ENCODE measurements at regions not wholly inside any gene's neighbourhood (a gene's known extent, or its start where the extent isn't known, plus 50 kb on each side); places are given as distances from the start of the nearest gene placed in this dataset.
"Not testable (repeated sequence)": the region's sequence is repeated elsewhere in the genome, so short reads cannot be mapped to it uniquely, and the experiment has no call there.

- no peak for DNase-seq (ENCODE audit: low read depth in 2 of 3, low spot score in 2 of 3)
Measured at GRCh38 chr3:6394944-6395343, 466.0 kb upstream of the GRM7 start.

DNA sequence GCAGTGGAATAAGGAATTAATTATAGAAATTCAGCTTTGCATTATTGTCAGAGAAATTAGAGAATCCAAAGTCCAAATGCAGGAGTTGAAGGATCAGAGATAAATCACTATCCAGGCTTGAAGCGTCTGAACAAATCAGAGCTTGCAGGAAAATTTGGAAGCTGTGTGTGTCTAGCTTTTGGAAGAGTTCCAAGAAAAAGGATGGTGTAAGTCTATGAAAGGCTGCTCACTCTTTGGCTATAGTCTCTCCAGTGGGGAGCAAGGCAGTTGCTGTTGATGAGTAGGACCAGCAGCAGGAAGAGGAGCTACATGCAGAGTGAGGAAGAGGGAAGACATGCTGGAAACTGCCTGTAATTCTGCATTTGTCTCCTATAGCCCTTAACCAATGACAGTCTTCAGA lies 464.3 kb upstream of the GRM7 start:
- DNase-seq (ENCODE audit: low read depth in 2 of 3, low spot score in 2 of 3), result no peak

DNA sequence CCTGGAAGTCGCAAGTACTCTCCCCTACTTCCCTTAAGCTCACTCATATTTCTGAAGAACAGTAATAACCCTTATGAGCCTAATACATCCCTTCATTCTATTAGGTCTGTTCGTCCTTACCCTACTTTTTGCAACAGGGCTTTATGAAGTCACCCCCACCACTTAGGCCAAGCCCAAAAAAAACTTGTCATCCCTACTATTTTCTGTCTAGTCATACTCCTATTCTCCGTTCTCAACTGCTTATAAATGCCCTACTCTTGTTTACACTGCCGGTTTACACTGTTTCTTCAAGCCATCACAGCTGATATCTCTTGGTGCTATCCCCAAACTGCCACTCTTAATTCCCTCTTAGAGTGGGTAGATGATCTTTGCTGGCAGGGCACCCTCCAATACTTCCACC lies 458.2 kb upstream of the GRM7 start:
- DNase-seq (ENCODE audit: low read depth in 2 of 3, low spot score in 2 of 3), result not testable (repeated sequence)

GRCh38 chr3:6406923-6407322 lies 454.0 kb upstream of the GRM7 start:
- DNase-seq (ENCODE audit: low read depth in 2 of 3, low spot score in 2 of 3), result not testable (repeated sequence)

DNA sequence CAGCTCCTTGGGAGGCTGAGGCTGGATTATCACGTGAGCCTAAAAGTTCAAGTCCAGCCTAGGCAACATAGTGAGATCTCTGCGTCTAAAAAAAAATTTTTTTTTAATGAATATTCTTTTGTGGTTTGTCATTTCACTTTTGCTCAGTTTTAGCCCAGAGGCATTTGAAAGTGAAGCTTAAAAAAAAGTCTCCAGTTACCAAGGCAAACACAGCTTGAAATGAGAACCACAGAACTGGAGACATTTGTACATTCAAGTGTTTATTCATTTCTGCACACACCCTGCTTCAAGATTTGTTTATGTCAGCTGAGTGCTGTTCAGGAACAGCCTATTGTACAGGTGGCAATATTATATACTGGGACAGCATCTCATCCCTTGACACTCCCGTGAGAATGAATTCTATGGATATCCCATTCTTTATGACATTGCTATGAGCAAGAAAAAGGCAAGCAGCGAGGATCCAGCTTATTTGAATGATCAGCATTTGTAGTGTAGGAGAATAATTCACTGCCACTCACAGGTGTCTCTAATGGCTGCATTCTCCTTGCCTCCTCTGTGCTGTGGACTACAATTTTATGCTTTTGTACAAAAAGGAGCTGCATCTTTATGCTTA lies 444.8 kb upstream of the GRM7 start:
- no peak for DNase-seq (ENCODE audit: low read depth in 2 of 3, low spot score in 2 of 3)

- no peak for DNase-seq (ENCODE audit: low read depth in 2 of 3, low spot score in 2 of 3)
Measured at GRCh38 chr3:6417174-6417573, 443.7 kb upstream of the GRM7 start.

DNA sequence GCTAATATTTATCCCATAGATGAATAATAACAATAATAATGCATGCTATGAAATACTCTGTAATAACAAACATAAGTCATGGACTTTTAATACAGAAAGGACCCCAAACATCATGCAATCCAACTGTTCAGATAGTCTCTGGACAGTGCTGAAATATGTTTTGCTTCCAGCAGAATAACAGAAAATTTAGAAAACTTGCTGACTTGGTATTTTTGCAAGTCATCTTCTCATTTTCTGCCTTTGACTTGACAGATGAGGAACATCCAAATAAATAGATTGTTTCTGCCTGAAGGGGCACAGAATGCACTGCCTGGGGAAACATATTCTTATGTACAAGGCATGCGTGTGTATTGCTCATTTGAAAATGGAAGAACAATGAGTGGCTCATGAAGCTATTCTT lies 442.4 kb upstream of the GRM7 start:
- DNase-seq (ENCODE audit: low read depth in 2 of 3, low spot score in 2 of 3), result no peak

- DNase-seq (ENCODE audit: low read depth in 2 of 3, low spot score in 2 of 3), result no peak
Measured at GRCh38 chr3:6421666-6422445, 439.1 kb upstream of the GRM7 start.

- DNase-seq (ENCODE audit: low read depth in 2 of 3, low spot score in 2 of 3), result no peak
Measured at GRCh38 chr3:6425289-6425820, 435.6 kb upstream of the GRM7 start.

- DNase-seq (ENCODE audit: low read depth in 2 of 3, low spot score in 2 of 3), result not testable (repeated sequence)
Measured at GRCh38 chr3:6428276-6428675, 432.6 kb upstream of the GRM7 start.

- DNase-seq (ENCODE audit: low read depth in 2 of 3, low spot score in 2 of 3), result no peak
Measured at GRCh38 chr3:6435951-6436350, 425.0 kb upstream of the GRM7 start.

- DNase-seq (ENCODE audit: low read depth in 2 of 3, low spot score in 2 of 3), result no peak
Measured at GRCh38 chr3:6437631-6438030, 423.3 kb upstream of the GRM7 start.

DNA sequence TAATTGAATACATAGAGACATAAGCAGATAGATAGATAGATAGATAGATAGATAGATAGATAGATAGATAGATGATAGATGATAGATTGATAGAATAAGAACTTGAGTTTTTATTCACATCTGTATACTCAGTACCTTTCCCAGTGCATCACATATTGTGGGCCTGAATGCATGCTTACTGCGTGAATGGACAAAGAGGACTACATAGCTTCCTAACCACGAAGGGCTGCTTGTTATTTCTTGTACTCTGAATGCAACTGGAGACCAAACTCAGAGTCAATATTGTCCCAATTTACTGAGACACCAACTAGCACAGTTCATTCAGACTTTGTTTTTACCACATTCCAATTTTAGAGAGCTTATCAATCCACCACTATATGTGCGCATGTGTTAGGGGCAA lies 422.9 kb upstream of the GRM7 start:
- DNase-seq (ENCODE audit: low read depth in 2 of 3, low spot score in 2 of 3), result no peak

DNA sequence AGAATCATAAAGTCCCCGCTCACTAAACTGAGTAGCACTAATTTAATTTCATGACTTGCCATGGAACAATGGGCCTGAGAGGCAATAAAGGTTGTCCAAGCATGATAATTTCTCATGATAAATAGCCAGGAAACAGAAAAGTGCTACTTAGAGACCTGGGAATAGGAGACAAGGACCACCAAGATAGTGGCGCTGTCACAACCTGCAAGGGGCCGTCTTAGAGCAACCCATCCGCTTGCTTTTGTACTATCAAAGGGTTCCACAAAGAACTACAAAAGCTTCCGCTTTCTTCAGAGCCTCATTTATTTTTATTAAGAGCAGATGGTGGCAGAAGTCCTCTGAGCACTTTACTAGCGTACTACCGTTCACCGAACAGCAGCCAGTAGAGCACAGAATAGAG lies 421.7 kb upstream of the GRM7 start:
- no peak for DNase-seq (ENCODE audit: low read depth in 2 of 3, low spot score in 2 of 3)

DNA sequence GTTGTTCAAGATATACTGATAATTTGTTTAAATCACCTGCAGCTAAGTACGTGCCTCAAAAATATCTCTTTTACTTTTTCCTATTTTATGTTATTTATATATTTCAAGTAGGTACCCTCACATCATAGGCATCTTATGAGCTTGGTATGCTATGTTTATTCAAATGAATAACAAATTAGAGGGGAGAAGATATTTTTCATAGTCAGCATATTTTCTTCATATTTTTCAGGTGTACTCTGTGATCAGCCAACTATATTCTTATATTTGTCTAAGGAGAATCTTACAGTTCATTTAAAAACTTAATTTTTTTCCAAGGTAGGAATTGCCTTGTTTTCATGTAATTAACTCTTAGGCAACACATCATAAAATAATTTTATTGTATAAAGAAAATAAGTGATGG lies 421.1 kb upstream of the GRM7 start:
- no peak for DNase-seq (ENCODE audit: low read depth in 2 of 3, low spot score in 2 of 3)

GRCh38 chr3:6444888-6445658 lies 415.8 kb upstream of the GRM7 start:
- no peak for DNase-seq (ENCODE audit: low read depth in 2 of 3, low spot score in 2 of 3)

- no peak for DNase-seq (ENCODE audit: low read depth in 2 of 3, low spot score in 2 of 3)
Measured at GRCh38 chr3:6447166-6447801, 413.6 kb upstream of the GRM7 start.

- DNase-seq (ENCODE audit: low read depth in 2 of 3, low spot score in 2 of 3), result no peak
Measured at GRCh38 chr3:6448011-6448410, 412.9 kb upstream of the GRM7 start.

GRCh38 chr3:6449099-6449498 lies 411.8 kb upstream of the GRM7 start:
- DNase-seq (ENCODE audit: low read depth in 2 of 3, low spot score in 2 of 3), result no peak

GRCh38 chr3:6452974-6453373 lies 407.9 kb upstream of the GRM7 start:
- no peak for DNase-seq (ENCODE audit: low read depth in 2 of 3, low spot score in 2 of 3)

DNA sequence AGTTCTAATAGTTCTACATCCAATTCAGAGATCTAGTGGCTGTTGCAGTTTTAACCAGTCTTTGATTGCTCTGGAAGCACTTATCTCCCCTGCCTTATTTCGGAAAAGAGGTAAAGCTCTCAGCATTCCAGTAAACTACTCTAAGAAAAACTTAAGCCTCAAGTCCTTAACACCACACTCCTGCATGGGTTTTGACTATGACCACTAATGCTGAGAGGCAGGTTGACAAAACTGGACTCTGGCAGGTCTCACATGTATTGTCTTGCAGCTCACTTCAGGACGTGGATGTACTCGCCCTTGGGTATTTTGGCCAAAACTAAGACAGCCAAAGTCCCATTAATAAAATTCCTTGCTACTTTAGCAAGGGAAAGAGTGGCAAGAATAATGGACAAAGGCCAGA lies 405.9 kb upstream of the GRM7 start:
- DNase-seq (ENCODE audit: low read depth in 2 of 3, low spot score in 2 of 3), result no peak

Measured in activated CD8-positive, alpha-beta memory T cell treated with anti-CD3 and anti-CD28 coated beads for 48 hours (primary cell).